H1 (cell line): ENCODE measurements at regions not wholly inside any gene's neighbourhood (a gene's known extent, or its start where the extent isn't known, plus 50 kb on each side); places are given as distances from the start of the nearest gene placed in this dataset.

Source experiments
- CBX8 ChIP-seq: fragments of 300-800, 300-1000 bp; sonication (generic); IDR thresholded peaks from 2 replicates; pipeline ENCODE4 v1.7.1; 2016; ENCODE audit warnings: low read depth, low read length, borderline replicate concordance
- RAD21 ChIP-seq, 2 experiments: IDR thresholded peaks in 1 of 2; conservative IDR thresholded peaks in 1 of 2; 2 replicates each; pipeline ENCODE4 v1.6.1; 2011; ENCODE audit warnings: low read depth in 2 of 2, low read length in 2 of 2, improper control_type of control experiment in 1 of 2, inconsistent platforms in 1 of 2, mild to moderate bottlenecking in 1 of 2, moderate library complexity in 1 of 2

DNA sequence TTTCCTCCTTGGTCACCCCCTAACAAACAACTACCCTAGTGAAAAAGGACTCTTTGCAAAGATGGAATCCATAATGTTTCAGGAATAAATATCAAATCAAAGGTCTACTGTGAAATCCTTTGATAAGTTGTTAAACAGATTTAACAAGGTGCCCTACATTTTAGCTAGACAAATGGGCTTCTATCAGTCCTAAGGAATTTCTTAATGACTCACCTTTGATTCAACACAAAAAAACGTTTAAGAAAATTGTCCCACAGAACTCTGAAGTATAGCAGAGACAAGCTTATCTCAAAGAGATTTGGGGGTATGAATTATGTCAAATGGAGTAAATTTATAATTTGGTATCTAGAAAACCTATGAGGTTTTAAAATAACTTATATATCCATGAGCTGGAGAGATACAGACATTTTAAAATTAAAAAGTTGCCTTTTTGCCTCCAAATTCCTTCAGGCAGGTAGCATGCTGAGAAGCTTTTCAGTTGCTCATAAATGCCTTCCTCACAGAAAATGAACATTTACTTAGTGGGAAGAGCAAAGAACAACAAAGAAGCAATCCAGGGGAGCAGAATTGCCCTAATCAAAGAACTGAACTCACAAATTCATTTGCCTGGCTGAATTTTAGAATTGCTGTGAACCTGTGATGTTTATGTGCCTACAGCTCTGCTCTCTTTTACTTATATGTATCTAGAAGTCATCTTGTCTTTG, 649.3 kb downstream of the STPG2 start (continued):
- TF ChIP-seq CBX8 = no peak
- TF ChIP-seq RAD21 (IDR thresholded peaks at IDR 0.05 in 1 of 2, conservative IDR thresholded peaks at IDR 0.05 in 1 of 2; ENCODE audit: low read depth in 2 of 2, low read length in 2 of 2) = no peak
